HG02763 (cell line): ENCODE measurements at regions not wholly inside any gene's neighbourhood (a gene's known extent, or its start where the extent isn't known, plus 50 kb on each side); places are given as distances from the start of the nearest gene placed in this dataset.
"Not testable (repeated sequence)": the region's sequence is repeated elsewhere in the genome, so short reads cannot be mapped to it uniquely, and the experiment has no call there.

Source experiments
- ATAC-seq: cut with Tn5 transposase; IDR thresholded peaks from one replicate; pipeline ENCODE4 v1.9.1; 2021; ENCODE audit warnings: mild to moderate bottlenecking, moderate library complexity; ENCODE audit not compliant: unreplicated experiment

DNA sequence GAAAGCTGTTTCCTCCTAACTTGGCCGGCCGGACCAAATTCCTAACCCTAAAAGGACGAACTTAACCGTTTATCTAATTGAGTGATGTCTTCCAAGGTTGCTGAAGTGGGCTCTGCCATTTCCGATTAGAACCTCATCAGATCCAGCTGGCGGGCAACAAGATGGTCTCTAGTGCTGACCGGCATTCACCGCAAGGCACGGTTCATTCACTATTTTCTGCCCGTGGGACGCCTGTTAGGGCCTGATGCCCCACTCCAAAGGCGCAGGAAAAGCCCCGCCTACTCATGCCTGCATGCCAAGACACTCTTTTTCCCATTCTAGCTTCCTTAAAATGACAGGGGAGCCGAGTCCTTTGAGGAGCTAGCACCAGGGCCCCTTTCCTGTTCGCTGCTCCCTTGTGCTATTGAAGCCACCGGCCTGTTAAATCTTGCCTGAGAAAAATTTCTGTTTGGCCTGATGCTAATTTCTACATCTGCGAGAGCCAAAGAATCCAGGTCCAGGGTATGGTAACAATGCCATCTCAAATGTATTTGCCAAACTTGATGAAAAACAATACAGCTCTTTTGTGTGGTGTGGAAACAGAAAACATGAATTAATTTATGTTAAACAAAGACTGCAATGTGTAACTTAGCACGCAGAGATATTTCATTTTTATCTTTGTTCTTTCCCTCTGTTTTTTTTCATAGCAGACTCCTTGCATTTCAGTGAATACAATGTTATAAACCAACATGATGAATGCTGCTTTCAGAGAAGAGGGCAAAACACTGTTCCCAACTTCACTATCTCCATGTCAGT is 1071.2 kb upstream of the USP15 start:
- no peak for ATAC-seq

DNA sequence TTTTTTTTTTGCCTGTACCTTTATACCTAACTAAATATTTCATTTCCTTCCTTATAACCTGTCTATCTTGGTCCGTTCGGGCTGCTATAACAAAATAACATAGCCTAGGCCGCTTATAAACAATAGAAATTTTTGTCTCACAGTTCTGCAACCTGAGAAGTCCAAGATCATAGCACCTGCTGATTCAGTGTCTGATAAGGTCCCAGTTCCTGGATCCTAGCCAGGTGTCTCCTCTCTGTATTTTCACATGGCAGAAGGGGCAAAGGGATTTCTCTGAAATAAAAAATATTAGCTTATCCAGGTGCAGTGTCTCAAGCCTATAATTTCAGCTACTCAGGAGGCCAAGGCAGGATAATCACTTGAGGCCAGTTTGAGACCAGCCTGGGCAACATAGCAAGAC is 1046.6 kb upstream of the USP15 start:
- no peak for ATAC-seq

DNA sequence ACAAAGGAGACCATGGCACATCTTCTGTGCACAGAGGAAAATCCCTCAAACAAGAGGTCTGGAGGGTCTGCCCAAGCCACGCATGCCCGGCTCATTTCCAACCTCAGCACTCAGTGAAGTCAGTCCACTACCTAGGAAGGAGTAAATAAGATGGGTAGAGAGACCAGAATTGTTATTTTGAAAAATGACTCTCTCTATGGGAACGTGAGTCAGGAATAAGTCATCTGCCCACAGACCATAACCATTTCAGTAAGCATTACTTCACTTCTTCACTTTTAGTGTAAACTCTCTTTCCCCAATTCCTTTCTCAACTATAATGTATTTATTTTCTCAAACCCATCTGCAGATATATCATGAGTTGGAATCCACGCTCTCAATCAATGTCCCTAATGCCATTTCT is 1039.9 kb upstream of the USP15 start:
- ATAC-seq: no peak

DNA sequence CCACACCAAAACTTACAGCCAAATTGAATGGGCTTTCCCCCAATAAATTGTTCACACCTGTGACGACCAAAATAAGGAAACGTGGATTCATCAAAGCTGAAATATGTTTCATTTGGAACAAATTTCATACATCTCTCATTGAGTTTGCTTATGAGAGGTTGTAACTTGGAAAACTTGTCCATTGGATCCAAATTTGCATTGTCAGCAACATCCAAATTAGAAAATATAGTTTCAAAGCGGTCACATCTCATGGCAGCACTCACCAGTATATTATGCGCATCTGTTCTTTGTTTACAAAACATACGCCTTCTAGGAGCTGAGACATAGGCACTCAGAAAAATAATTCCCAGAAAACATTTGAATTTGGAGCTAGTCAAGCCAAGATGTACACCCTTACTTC is 1028.2 kb upstream of the USP15 start:
- ATAC-seq: no peak

DNA sequence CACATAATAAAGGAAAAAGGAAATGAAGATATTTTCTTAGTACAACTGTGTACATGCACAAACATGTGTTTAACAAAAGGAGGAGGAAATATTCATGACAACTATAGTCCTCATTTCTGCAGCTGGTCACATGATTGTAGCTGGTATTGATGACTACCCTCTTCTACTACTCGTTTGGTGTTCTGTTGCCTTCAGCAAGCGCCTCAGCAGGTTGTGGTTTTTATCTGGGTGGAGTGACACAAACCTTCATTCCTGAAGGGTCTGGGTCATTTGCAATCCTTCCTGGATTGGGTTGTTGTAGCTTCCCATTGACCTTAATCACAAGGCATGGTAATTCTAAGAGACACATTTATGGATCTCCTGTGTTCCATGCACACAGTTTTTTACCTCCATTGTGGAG is 1009.9 kb upstream of the USP15 start:
- no peak for ATAC-seq

DNA sequence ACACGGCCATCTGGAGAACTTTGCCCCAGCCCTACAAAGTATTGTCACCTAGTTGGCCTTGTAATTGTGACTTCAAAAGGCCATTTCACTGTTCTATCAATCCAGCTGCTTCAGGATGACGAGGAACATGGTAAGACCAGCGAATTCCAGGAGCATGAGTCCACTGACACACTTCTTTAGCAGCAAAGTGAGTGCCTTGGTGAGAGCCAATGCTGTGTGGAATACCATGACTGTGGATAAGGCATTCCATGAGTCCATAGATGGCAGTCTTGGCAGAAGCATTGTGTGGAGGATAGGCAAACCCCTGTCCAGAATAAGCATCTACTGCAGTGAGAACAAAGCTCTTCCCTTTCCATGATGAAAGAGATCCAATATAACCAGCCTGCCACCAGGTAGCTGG is 1009.1 kb upstream of the USP15 start:
- no peak for ATAC-seq

DNA sequence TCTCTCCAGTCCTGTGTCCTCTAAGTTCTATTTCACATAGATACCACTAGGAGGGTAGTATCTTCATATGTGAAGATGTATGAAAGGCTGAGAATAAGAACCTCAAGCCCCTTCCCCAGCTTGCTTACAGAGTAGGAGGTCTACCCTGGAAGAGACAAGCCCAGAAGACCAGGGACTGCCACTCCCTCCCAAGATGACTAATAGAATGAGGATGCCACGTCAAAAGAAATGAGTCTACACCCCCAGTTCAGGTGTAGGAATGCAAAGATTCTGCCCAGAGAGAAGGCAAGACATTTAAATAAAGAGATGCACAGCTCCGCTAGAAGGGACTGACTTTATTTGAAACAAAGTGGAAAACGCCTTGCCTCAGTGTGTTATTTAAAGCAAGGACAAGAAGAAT is 1006.0 kb upstream of the USP15 start:
- ATAC-seq: no peak

DNA sequence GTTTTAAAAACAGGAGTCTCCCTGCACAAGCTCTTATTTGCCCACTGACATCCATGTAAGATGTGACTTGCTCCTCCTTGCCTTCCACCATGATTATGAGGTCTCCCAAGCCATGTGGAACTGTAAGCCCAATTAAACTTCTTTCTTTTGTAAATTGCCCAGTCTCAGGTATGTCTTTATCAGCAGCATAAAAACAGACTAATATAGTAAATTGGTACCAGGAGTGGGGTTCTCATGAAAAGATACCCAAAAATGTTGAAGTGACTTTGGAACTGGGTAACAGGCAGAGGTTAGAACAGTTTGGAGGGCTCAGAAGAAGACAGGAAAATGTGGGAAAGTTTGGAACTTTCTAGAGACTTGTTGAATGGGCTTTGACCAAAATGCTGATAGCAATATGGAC is 995.9 kb upstream of the USP15 start:
- ATAC-seq: not testable (repeated sequence)

DNA sequence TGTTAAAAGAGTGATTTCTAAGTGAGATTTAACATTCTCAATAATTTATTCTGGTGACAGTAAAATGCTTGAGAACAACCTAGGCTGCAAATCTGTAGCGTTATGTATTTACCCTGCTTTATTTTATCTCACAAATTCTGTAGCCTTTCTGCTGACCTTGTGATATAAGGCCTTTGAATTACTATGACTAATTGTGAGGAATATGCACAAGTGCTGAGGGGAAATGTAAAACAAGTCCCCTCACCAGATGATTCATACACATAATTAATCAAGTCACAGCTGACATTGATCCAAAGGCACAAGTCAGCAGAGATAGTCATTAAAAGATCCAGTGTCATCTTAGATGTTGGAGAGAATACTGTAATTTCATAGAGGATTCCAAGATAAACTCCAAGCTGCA is 992.7 kb upstream of the USP15 start:
- ATAC-seq: no peak

DNA sequence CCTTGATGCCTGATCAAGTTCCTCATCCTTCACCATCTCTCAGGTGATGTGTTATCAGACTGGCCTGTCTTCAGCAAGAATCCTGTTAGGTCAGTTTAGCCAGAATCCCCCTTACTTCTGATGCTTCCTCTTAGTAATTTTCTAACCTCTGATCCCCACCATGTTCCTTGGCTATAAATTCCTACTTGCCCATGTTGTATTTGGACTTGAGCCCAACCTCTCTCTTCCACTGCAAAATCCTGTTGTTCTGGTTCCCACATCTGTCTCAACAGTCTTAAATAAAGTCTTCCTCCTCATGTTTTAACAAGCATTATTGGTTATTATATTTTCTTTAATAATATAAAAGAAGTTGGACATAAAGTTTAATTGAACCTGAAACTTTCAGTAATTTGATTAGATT is 987.8 kb upstream of the USP15 start:
- ATAC-seq: no peak

DNA sequence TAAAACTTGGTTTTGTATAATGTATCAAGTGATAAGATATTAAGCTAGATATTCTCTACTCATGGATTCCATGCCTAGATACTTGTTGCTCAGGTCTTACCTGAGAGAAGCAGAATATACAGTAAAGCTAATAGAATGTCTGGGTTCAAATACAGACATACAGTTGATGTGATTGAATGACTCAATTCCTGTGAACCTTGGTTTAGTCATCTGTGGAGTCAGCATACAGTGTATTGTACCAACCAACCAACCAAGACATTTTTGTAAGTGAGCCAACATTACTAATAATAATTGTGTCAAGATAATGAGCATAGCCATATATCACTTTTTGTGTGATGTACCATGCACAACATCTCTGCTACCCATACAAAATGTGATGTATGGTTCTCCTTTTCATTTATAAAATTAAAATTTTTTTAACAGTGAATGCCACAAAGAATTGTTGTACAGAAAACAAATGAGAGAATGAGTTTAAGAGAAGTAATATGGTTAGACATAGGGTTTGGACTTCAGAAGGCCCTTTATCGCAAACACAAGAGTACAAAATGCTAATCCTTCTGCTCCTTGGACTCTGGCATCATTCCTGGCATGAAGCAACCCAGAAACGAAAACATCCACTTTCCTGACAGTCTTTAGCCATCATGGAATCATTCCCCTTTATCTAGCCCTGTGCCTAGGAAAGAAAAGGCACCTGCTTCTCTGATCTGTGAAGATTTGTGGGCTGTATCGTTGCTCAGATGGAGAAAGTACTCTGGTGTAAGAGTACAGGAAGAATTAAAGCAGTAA is 977.2 kb upstream of the USP15 start:
- no peak for ATAC-seq

DNA sequence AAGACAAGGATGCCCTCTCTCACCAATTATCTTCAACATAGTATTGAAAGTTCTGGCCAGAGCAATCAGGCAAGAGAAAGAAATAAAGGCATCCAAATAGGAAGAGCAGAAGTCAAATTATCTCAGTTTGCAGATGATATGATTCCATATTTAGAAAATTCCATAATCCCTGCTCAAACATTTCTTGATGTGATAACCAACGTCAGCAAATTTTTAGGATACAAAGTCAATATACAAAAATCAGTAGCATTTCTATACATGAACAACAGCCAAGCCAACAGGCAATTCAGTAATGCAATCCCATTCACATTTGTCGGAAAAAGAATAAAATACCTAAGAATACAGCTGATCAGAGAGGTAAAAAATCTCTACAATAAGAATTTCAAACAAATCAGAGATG is 969.7 kb upstream of the USP15 start:
- ATAC-seq: no peak

DNA sequence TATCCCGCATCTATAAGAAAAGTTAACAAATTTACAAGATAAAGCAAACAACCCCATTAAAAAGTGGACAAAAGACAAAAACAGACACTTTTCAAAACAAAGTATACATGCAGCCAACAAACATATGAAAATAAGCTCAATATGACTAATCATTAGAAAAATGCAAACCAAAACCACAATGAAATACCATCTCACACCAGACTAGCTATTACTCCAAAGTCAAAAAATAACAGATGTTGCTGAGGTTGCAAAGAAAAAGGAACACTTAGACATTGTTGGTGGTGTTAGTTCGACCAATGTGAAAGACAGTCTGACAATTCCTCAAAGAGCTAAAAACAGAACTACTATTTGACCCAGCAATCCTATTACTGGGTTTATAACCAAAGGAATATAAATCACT is 968.6 kb upstream of the USP15 start:
- ATAC-seq: no peak

DNA sequence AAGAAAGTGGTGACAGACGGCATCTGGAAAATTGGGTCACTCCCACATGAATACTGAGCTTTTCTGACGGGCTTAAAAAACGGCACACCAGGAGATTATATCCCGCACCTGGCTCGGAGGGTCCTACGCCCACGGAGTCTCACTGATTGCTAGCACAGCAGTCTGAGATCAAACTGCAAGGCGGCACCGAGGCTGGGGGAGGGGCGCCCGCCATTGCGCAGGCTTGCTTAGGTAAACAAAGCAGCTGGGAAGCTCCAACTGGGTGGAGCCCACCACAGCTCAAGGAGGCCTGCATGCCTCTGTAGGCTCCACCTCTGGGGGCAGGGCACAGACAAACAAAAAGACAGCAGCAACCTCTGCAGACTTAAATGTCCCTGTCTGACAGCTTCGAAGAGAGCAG is 966.2 kb upstream of the USP15 start:
- ATAC-seq: not testable (repeated sequence)

DNA sequence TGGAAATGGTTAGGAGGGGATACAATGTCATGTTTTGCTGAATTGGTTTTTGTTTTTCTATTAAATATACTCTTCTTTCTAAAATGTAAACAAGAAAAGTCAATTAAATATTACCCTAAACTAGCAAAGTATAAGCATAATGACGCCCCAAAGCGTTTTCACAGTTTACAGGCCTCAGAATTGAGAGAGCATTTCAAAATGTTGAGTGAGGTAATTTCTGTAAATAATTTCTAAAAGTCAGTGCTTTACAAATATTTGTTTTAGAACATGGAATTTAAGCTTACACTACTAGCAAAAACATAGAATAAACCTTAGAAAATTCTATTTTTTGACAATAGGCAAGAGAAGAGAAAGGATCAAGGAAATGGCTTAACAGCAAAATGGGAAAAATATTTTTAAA is 958.4 kb upstream of the USP15 start:
- ATAC-seq: no peak

DNA sequence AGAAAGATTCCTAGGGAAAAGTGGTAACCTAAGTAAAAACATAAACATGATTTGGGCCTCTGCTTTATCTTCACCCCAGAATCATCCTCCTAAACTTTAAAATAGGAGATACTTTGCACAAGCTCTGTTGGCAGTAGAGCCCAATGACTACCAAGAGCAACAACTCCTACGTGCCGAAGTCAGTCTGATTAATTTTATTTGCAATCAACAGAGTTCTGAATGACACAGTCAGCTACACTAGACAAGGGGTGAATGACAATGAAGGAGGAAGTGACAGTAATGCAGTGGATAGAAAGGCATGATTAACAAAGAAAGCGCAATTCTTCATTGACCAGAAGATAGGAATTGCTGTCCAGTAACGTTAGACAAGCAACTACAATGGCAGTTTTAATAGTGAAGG is 957.9 kb upstream of the USP15 start:
- ATAC-seq: no peak

DNA sequence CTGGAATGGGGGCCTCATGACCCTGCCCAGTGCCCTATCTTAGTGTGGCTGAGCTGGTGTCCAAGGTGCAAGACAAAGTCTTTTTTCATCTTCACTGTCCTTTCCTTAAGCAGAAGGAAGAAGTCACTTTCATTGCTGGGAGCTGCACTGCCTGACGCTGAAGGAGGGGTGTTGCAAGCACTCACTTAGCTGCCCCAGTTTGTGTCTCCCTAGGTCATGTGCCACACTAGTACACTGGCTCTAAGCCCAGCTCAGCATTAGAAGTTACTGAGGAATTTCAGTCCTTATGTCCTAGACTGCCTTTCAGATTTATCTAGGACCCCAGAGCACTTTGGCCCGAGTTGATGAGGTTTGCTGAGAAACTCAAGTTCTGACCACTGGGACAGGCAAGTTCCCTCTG is 952.0 kb upstream of the USP15 start:
- ATAC-seq: no peak

DNA sequence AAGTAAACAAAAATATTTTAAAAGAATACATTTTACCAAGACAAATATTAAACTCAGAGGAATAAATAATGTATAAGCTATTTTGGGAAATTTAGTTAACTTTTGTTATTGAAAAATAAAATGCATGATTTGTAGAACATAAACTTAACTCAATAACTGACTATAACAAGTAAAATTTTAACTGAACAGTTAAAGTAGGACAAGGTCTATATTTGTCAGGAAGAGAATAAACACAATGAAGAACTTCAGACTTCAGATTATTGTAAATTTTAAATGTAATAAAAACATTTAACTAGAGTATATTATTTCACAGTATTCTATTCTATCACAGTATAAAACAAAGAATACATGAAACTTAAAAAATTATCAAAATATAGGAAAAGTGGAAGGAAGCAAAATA is 948.8 kb upstream of the USP15 start:
- no peak for ATAC-seq

DNA sequence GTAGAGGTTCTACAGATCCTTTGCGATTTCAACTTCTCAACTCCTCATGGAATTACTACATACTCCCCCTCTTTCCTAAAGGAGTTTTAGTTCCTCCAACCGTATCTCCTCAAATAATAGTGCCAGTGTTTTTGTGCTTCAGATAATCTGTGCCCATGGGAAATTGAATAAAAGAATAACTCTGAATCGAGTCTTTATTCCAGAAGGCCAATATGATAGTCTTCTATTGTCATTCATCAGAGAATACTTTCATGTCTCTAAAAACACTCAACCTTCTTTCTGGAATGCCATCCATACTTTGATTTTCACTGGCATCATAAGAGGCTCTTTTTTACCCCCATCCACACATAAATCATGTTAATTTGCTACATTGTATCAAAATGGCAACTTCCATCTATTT is 911.3 kb upstream of the USP15 start:
- no peak for ATAC-seq

DNA sequence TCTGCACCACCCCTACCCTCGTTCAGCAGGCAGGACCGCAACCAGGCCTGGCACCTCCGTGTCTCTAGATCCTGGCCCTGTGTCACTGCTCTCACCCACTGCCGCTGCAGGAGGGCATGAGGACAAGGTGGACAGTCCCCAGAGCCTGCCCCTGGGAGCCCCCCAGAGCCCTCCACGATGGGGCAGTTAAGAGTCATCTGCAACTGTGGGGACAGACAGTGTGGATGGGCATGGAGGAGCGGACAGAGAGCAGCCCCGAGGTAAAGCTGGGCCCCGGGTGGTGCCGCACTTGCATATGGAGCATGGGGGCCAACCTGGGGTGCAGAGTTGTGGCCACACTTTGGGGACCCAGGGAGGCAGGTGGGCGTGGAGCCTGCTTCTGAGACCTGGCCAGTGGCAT is 905.1 kb upstream of the USP15 start:
- ATAC-seq: no peak

DNA sequence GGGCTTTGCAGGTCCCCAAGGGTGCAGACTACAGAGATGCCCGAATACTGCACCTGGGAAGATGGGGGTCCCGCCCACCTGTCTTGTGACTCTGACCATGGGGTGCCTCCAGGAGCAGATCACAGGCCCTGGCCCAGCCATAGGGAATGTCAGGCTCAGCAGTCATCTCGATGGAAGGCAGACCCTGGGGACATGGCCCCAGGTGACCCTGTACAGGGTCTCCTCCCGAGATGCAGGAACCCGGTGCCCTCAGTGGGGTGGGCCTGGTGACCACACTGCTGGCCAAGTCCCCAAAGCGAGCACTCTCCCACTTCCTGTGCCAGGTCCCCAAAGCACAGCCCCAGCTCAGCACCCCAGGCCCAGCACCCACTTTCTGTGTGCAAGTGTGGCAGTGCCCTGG is 903.7 kb upstream of the USP15 start:
- no peak for ATAC-seq

DNA sequence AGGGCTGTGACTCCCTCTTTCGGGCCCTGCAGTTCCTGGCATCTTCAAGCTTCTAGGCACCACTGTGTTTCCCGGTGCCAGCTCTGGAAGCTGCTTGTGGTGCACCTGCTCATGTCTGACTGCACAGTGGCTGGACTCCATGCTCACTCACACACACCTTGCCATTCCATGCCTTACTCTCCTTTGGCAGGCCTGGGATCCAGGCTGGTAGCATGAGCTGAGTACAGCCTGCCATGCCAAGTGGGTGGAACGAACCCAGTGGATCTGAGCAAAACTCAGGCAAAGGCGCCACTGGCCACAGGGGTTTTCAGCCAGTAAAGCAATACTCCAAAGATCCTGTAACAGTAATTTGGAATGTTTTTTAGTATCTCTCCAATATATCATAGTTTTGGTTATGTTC is 902.7 kb upstream of the USP15 start:
- ATAC-seq: no peak

DNA sequence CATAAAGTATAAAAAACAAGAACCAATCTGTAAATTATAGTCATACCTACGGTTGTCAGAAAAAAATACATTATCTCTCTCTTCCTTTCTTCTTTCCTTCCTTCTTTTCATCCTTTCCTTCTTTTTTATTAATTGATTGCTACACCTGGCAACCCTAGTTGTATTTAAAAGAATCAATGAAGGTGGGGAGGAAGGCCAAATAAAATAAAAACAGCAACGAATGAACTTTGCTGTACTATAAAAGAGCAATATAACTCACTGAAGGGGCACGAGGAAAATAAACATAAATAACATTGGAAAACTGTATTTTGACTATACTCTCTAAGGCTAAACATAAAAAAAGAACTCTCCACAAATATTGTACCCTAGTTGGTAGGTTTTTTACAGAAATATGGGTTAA is 898.2 kb upstream of the USP15 start:
- ATAC-seq: no peak
